ENCODE measurements at regions not wholly inside any gene's neighbourhood (a gene's known extent, or its start where the extent isn't known, plus 50 kb on each side); places are given as distances from the start of the nearest gene placed in this dataset.

- Histone ChIP-seq H2BK120ac (ENCODE audit: low read depth, low read length) (peak overlapping the region; percentile 85), H3K14ac (replicated peaks; ENCODE audit: low read depth, low read length) (peak overlapping the region; percentile 90), H2BK5ac (ENCODE audit: low read depth, low read length, poor library complexity, severe bottlenecking) (peak overlapping the region; percentile 81), H4K8ac (ENCODE audit: low read depth in 2 of 2, low read length in 2 of 2) (peak overlapping the region; percentile 78 to 79), H2BK15ac (ENCODE audit: low read depth, low read length) (peak overlapping the region; percentile 90), H2AK9ac (replicated peaks; ENCODE audit: low read depth, low read length, poor library complexity) (no peak overlapping the region), H3K4me3 (ENCODE audit: insufficient read depth, low read depth, low read length) (no peak overlapping the region), H4K20me1 (ENCODE audit: insufficient read depth, low read length) (no peaks in the 10 kb centered on the region; the same call in 1 of the 2 replicates), H2BK20ac (ENCODE audit: low read depth, low read length) (peak overlapping the region; percentile 94), H3K23ac (ENCODE audit: low read depth, low read length) (peak overlapping the region; percentile 57; the same call in 1 of the 2 replicates), H3K56ac (ENCODE audit: extremely low read depth, insufficient read depth, low read length) (no peak overlapping the region), H3K18ac (ENCODE audit: low read depth, low read length) (peak overlapping the region; percentile 78), H4K5ac (ENCODE audit: low read depth, low read length) (peak overlapping the region; percentile 88), H4K91ac (ENCODE audit: insufficient read depth, low read depth, low read length) (peak overlapping the region; percentile 86), H2AFZ (replicated peaks; ENCODE audit: low read length, poor library complexity) (peak overlapping the region; percentile 76), H3K4ac (ENCODE audit: low read depth, low read length) (peak overlapping the region; percentile 73), H3K36me3 (ENCODE audit: control insufficient read depth, insufficient read depth, low read length) (no peaks in the 10 kb centered on the region), H3K9ac (ENCODE audit: low read depth, low read length) (no peak overlapping the region), H3K9me3 (ENCODE audit: control insufficient read depth, insufficient read depth, low read length) (no peaks in the 10 kb centered on the region), H3K27ac (ENCODE audit: insufficient read depth, low read length) (peak overlapping the region; percentile 88), H3K27me3 (ENCODE audit: control insufficient read depth, insufficient read depth, low read length) (no peaks in the 10 kb centered on the region), H3K9me1 (ENCODE audit: insufficient read depth, low read length) (peaks cover 15% of the 10 kb centered on the region), H3K4me2 (ENCODE audit: low read depth, low read length) (peak overlapping the region; percentile 57), H3K4me1 (ENCODE audit: control insufficient read depth, insufficient read depth, low read length) (peaks cover 20% of the 10 kb centered on the region), H2AK5ac (ENCODE audit: low read depth, low read length) (peak overlapping the region; percentile 65; the same call in 1 of the 2 replicates), H3K79me1 (ENCODE audit: low read depth in 1 of 2, low read length in 2 of 2) (no peaks in the 10 kb centered on the region)
- no TSS peak for BruUV-seq (replicated peaks)
- in situ Hi-C loops (cut with MboI; ENCODE audit: low sequenced_read_pairs): no loop called here
- DNase-seq (peak; percentile 86), ATAC-seq (ENCODE audit: low read depth) (peak; percentile 65)
- ChIA-PET CTCF (no interaction called here), POLR2A (ENCODE audit: unreplicated experiment) (no interaction called here)
- dilution Hi-C loops (cut with HindIII; ENCODE audit: low sequenced_read_pairs, unreplicated experiment): no loop called here
- 17% methylated on average over 1 of the region's 5 CpGs; no CpG with 5 or more reads in 1 of the 2 experiments for WGBS, 2 experiments (ENCODE audit: extremely low coverage in 2 of 2, insufficient read length in 1 of 2)
- TF ChIP-seq MAFK (IDR thresholded peaks at IDR 0.05; ENCODE audit: low read depth, low read length) (peak; percentile 44; the same call in 1 of the 2 replicates), RAD21 (IDR thresholded peaks at IDR 0.05; ENCODE audit: low read length) (no peak)
- intact Hi-C loops (cut with micrococcal nuclease): loop anchor here (10.0 kb wide), 2 partner anchors 145 to 855 kb away; no protein-coding TSS in a partner anchor
Measured at GRCh38 chr10:36489611-36490228, 635.7 kb upstream of the ANKRD30A start.

Measured in IMR-90 (cell line).